Osteoblast (primary cell): ENCODE measurements at regions not wholly inside any gene's neighbourhood (a gene's known extent, or its start where the extent isn't known, plus 50 kb on each side); places are given as distances from the start of the nearest gene placed in this dataset.

Source experiments
- DNase-seq: peaks from one replicate; pipeline ENCODE4 v3.0.0; 2011; ENCODE audit warnings: low spot score, mixed read lengths; ENCODE audit not compliant: insufficient read length; ENCODE audit errors: missing footprints
- H2AFZ ChIP-seq: 2 replicates; pipeline ENCODE4 v1.6.0; 2011; ENCODE audit warnings: mild to moderate bottlenecking, low read length
- H3K27ac ChIP-seq: 2 replicates; pipeline ENCODE4 v1.5.1; 2011; ENCODE audit warnings: mild to moderate bottlenecking, low read depth, low read length, moderate library complexity
- H3K27me3 ChIP-seq: 2 replicates; pipeline ENCODE4 v1.6.0; 2012; ENCODE audit warnings: mild to moderate bottlenecking, control low read depth, inconsistent platforms, low read length, moderate library complexity; ENCODE audit not compliant: insufficient read depth
- H3K36me3 ChIP-seq: 2 replicates; pipeline ENCODE4 v1.5.1; 2011; ENCODE audit warnings: mild to moderate bottlenecking, low read length, control low read depth, moderate library complexity; ENCODE audit not compliant: insufficient read depth
- H3K4me1 ChIP-seq: 2 replicates; pipeline ENCODE4 v1.5.1; 2011; ENCODE audit warnings: mild to moderate bottlenecking, low read length, control low read depth, moderate library complexity; ENCODE audit not compliant: insufficient read depth
- H3K4me2 ChIP-seq: 2 replicates; pipeline ENCODE4 v1.6.0; 2011; ENCODE audit warnings: mild to moderate bottlenecking, low read length; ENCODE audit not compliant: insufficient read depth
- H3K4me3 ChIP-seq: fragments of 200-600 bp; sonication (generic); 3 replicates; pipeline ENCODE4 v1.5.1; 2012; ENCODE audit warnings: mild to moderate bottlenecking, low read length, inconsistent platforms; ENCODE audit not compliant: insufficient read depth
- H3K79me2 ChIP-seq: 2 replicates; pipeline ENCODE4 v1.6.0; 2012; ENCODE audit warnings: mild to moderate bottlenecking, low read length, control low read depth, inconsistent platforms; ENCODE audit not compliant: insufficient read depth
- H3K9me3 ChIP-seq: 2 replicates; pipeline ENCODE4 v1.5.1; 2011; ENCODE audit warnings: low read depth, low read length, control low read depth
- H4K20me1 ChIP-seq: 2 replicates; pipeline ENCODE4 v1.6.0; 2012; ENCODE audit warnings: mild to moderate bottlenecking, low read length, control low read depth; ENCODE audit not compliant: insufficient read depth
- CTCF ChIP-seq: IDR thresholded peaks from 2 replicates; pipeline ENCODE4 v1.5.1; 2011; ENCODE audit warnings: mild to moderate bottlenecking, low read depth, low read length, moderate library complexity; ENCODE audit errors: extremely low read depth

- Histone ChIP-seq H3K27ac (no peak overlapping the region), H3K4me1 (no peaks in the 10 kb centered on the region), H4K20me1 (no peaks in the 10 kb centered on the region), H3K27me3 (no peaks in the 10 kb centered on the region), H3K79me2 (no peaks in the 10 kb centered on the region), H3K4me2 (no peak overlapping the region), H2AFZ (no peak overlapping the region), H3K9me3 (peaks cover 3% of the 10 kb centered on the region), H3K36me3 (no peaks in the 10 kb centered on the region), H3K4me3 (no peak overlapping the region)
- no peak for TF ChIP-seq CTCF
- no peak for DNase-seq
Measured at GRCh38 chr13:57784633-57785032, 153.1 kb downstream of the PCDH17 start.

DNA sequence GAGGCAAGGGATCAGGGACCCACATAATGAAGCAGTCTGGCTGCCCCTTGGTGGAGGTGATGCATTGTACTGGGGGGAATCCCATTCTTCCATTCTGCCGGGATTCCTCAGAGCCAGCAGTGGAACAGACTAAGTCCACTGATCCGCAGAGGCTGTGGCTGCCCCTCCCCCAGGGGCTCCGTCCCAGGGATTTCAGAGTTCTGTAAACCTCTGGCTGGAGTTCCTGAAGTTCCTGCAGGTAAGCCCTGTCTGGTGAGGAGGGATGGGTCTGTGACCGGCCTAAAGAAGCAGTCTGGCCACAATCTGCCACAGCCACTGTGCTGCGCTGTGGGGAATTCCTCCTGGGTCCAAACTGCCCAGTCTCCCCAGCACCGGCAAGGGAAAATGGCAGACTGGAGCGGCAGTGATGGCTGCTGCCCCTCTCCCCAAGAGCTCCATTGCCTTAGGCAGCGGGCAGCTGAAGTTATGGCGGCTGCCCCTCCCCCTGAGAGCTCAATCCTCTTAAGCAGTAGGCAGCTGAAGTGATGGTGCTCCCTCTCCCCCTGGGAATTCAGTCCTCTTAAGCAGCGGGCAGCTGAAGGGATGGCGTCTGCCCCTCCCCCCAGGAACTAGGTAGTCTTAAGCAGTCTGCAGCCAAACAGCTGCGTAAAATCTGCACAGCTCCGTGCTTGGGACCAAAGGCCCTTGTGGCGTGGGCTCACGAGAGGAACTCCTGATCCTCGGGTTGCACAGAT lies 155.7 kb downstream of the PCDH17 start:
- H3K79me2 ChIP-seq: no peaks in the 10 kb centered on the region
- no peaks in the 10 kb centered on the region for H3K36me3 ChIP-seq
- no peak for DNase-seq
- H3K4me2 ChIP-seq: no peak overlapping the region
- TF ChIP-seq CTCF: no peak
- no peak overlapping the region for H3K27ac ChIP-seq
- H4K20me1 ChIP-seq: no peaks in the 10 kb centered on the region
- H3K27me3 ChIP-seq: no peaks in the 10 kb centered on the region
- H2AFZ ChIP-seq: no peak overlapping the region
- no peaks in the 10 kb centered on the region for H3K9me3 ChIP-seq
- H3K4me3 ChIP-seq: no peak overlapping the region
- no peaks in the 10 kb centered on the region for H3K4me1 ChIP-seq

DNA sequence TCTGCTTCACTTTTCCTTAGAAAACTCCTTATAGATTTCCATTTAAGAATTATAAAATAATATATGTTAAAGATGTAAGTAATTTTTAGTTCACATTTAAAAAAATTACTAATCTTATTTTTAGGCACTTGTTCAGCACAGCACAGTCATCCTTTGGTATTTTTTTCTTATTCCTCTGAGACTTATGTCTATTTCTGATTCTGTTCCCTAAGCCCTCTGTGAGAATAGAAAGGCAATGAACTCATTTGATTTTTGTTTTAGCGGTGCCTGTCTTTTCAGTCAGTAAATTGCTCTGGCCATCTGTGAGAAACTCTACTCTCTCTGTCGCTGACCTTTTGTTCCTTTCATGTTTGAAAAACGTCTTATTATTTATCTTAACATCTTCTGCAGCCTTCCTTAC lies 168.1 kb downstream of the PCDH17 start:
- Histone ChIP-seq H3K4me2 (no peak overlapping the region), H3K9me3 (no peaks in the 10 kb centered on the region), H2AFZ (no peak overlapping the region), H3K4me1 (no peaks in the 10 kb centered on the region), H3K79me2 (no peaks in the 10 kb centered on the region), H3K27me3 (no peaks in the 10 kb centered on the region), H3K27ac (no peak overlapping the region), H3K36me3 (no peaks in the 10 kb centered on the region), H4K20me1 (no peaks in the 10 kb centered on the region), H3K4me3 (no peak overlapping the region)
- TF ChIP-seq CTCF: no peak
- DNase-seq: no peak

DNA sequence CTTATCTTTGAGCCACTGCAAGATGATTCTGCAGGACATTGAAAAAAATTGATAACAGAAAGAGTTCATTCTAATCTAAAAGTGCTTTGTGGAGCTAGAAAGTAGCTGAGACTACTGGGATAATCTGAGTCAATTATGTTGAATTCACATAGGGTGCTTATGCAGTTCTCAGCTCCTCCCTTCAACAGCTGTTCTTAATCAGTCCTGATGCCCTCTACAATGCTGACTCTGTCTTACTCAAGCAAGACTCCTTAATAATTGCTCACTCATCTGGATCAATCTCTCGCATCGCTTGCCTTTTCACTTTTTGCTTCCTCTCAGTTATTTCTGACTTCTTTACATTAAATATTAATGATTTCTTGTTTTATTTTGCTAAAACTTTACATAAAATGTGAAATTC lies 182.1 kb downstream of the PCDH17 start:
- no peaks in the 10 kb centered on the region for H3K79me2 ChIP-seq
- no peak for DNase-seq
- H3K4me1 ChIP-seq: no peaks in the 10 kb centered on the region
- H3K9me3 ChIP-seq: no peaks in the 10 kb centered on the region
- H3K27me3 ChIP-seq: no peaks in the 10 kb centered on the region
- H4K20me1 ChIP-seq: no peaks in the 10 kb centered on the region
- H3K4me2 ChIP-seq: no peak overlapping the region
- H2AFZ ChIP-seq: no peak overlapping the region
- H3K36me3 ChIP-seq: no peaks in the 10 kb centered on the region
- no peak overlapping the region for H3K4me3 ChIP-seq
- no peak overlapping the region for H3K27ac ChIP-seq
- no peak for TF ChIP-seq CTCF
